22Rv1 (cell line): ENCODE measurements at regions not wholly inside any gene's neighbourhood (a gene's known extent, or its start where the extent isn't known, plus 50 kb on each side); places are given as distances from the start of the nearest gene placed in this dataset.

Experiments
- H3K27ac ChIP-seq: fragments of 450-650 bp; 2 replicates; pipeline ENCODE4 v1.5.1; 2017
- ZFX ChIP-seq: fragments of 450-650 bp; IDR thresholded peaks from 2 replicates; pipeline ENCODE4 v1.6.1; 2017; ENCODE audit warnings: antibody characterized with exemption, borderline replicate concordance
- TF ChIP-seq, protein P1 (sequence below): fragments of 450-650 bp; IDR thresholded peaks from 2 replicates; pipeline ENCODE4 v1.5.1; 2017; ENCODE audit warnings: mild to moderate bottlenecking

DNA sequence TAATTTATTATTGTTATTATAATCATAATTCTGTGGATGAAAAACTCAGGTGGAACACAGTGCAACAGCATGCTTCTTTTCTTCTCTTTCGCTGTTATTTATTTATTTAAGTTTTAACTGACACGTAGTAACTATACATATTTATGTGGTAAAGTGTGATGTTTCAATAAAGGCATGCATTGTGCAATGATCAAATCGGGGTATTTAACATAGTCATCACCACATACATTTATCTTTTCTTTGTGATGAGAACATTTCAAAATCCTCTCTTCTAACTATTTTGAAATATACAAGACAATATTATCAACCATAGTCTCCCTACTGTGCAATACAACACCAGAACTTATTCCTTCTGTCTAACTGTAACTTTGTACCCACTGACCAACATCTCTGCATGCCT lies 152.5 kb upstream of the LYZL1 start:
- TF ChIP-seq, protein P1, sequence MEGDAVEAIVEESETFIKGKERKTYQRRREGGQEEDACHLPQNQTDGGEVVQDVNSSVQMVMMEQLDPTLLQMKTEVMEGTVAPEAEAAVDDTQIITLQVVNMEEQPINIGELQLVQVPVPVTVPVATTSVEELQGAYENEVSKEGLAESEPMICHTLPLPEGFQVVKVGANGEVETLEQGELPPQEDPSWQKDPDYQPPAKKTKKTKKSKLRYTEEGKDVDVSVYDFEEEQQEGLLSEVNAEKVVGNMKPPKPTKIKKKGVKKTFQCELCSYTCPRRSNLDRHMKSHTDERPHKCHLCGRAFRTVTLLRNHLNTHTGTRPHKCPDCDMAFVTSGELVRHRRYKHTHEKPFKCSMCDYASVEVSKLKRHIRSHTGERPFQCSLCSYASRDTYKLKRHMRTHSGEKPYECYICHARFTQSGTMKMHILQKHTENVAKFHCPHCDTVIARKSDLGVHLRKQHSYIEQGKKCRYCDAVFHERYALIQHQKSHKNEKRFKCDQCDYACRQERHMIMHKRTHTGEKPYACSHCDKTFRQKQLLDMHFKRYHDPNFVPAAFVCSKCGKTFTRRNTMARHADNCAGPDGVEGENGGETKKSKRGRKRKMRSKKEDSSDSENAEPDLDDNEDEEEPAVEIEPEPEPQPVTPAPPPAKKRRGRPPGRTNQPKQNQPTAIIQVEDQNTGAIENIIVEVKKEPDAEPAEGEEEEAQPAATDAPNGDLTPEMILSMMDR: no peak
- no peak for TF ChIP-seq ZFX
- no peak overlapping the region for H3K27ac ChIP-seq

DNA sequence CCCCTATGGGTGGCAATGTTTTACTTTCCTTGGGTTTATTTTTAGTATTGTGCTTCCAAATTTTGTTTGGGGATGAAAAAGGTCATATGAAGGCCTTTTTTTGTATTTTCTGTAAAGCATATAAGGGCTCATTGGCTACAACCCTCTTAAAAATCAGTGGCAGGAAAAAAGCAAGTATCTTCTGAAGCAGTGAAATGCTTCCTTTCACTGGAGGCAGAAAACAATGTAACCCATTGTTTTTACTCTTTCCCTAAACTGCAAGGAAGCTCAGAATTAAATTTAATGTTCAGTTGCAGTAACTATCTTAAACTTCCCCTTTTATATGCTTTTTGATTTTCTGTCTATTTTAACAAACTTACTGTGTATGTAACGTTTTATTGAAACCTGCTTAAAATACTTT lies 148.7 kb upstream of the LYZL1 start:
- TF ChIP-seq ZFX: no peak
- TF ChIP-seq, protein P1: no peak
- no peak overlapping the region for H3K27ac ChIP-seq

DNA sequence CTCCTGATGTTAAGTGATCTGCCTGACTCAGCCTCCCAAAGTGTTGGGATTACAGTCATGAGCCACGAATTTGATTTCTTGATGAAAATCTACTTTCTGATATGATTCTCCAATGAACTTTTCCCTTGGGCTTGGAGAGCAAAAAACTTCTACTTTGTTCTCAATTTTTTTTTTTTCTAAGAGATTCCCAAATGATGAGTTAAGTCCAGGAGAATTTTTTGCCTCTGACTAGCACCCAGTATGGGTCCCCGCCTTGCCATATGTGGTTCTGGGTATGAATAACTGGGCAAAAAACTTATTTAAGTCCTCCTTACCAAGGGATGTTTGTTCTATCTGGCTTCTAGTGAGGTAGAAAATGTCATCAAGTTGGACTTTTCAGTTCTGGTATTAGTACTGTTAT lies 147.9 kb upstream of the LYZL1 start:
- H3K27ac ChIP-seq: no peak overlapping the region

DNA sequence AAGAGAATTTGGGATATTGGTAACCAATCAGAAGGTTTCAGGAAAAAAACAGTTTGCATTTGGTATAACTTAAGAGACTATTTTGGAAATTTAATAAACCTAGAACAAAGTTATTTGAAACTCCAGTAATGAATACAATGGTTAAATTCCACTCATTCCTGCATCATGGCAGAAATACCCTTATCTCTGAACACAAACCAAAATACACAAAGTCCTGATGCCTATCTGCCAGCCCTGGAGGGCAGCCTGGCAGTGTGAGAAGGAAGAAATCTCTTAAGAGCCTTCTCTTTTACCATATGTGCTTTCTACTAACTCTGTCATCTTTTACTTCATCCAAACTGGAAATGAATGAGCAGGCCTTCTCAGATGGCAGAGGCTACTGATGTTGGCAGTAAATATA lies 147.1 kb upstream of the LYZL1 start:
- TF ChIP-seq ZFX: no peak
- TF ChIP-seq, protein P1: no peak

More for the DNA sequence above, 147.9 kb upstream of the LYZL1 start:
- TF ChIP-seq, protein P1: no peak
- TF ChIP-seq ZFX: no peak

DNA sequence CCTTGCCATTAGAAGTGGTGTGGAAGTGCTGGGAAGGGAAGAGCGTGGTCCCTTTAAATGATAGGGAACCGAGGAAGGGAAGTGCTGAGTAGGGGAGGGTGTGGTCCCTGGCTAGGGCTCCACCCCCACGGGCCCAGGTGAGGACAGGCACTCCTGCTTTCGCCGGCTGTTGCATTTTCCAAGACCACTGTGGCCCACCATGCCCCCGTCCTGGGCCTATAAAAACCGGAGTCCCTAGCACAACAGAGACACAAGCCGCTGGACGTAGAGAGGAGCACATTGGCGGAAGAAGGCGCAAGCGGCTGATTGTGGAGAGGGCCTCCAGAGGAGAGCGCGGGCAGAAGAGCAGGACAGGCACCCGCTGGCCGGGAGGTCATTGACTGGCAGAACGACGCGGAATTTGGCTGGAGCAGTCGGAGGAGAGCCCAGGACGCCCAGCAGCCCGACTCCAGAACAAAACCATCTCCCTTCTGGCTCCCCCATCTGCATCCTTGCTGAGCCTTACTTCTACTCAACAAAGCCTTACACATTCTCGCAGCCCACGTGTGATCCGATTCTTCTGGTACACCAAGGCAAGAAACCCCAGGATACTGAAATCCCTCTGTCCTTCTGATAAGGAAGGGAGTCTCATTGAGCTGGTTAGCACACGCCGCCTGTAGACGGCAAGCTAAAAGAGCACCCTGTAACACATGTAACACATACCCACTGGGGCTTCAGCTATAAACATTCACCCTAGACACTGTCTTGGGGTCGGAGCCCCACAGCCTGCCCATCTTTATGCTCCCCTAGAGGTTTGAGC lies 146.2 kb upstream of the LYZL1 start:
- no peak overlapping the region for H3K27ac ChIP-seq
- no peak for TF ChIP-seq ZFX
- TF ChIP-seq, protein P1: no peak

More for the DNA sequence above, 147.1 kb upstream of the LYZL1 start:
- no peak overlapping the region for H3K27ac ChIP-seq

DNA sequence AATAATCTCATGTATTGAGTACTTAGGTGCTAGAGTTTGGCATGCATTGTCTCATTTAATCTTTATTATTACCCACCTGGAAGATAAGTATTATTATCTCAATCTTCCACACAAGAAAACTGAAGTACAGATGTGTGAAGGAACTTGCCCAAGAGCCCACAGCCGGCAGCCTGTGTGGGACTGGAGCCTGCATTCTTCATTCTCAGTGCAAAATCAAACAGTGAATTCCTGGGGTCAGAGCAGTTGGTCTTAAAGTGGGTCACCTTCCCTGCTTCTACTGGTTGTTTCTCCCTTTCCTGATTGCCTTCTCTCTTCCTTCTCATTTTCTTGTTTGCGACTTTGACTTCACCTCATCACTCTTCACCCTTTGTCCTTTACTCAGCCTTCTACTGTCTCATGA lies 144.7 kb upstream of the LYZL1 start:
- no peak overlapping the region for H3K27ac ChIP-seq
- TF ChIP-seq ZFX: no peak
- TF ChIP-seq, protein P1: no peak

DNA sequence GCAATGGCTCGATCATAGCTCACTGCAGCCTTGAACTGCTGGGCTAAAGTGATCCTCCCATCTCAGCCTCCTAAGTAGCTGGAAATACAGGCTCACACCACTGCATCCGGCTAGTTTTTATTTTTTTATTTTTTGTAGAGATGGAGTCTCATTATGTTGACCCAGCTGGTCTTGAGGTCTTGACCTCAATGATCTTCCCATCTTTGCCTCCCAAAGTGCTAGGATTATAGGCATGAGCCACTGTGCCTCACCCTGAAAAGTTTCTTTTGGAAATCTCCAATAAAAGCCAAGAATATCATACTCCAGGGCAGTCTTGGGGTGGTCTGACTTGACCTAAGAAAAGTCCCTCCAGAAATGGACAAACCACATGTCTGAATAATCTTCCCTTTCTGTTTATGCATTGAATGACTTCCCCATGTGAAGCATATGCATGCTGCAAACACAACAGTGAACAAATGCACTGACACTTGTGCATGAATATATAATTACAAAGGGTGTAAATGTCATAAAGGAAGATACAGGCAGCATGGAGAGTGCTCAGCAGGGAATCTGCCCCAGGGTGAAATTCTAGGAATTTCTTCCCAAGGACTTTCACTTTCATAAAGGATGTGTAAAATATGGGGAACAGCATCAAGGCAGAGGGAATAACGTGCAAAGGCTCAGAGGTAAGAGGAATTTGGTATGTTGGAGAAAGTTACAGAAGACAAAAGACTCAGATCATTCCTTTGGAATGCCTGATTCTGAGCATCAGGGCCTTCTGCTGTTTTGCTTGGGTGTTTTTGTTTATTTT lies 142.4 kb upstream of the LYZL1 start:
- no peak overlapping the region for H3K27ac ChIP-seq
- TF ChIP-seq ZFX: no peak
- TF ChIP-seq, protein P1: no peak
